ENCODE measurements at regions not wholly inside any gene's neighbourhood (a gene's known extent, or its start where the extent isn't known, plus 50 kb on each side); places are given as distances from the start of the nearest gene placed in this dataset.

DNA sequence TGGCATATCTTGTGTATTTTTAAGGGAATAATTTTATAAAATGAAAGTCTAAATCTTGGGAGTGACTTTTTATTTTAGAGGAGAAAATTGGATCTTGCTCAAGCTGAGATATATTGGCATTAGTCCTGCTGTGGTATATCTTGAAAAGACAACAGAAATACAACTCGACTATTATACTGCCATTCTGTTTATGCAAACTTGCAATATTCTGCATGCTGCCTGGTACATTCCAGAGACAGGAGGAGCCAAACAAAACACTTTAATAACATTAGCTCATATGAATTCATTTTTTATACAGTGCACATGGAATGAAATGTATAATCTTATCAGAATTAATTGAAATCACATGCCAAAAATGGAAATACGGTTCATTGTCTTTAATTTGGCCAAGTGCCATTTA is 176.0 kb upstream of the NRIP1 start:
- no peak for DNase-seq
- H3K79me2 ChIP-seq (ENCODE audit: low read length) = no peaks in the 10 kb centered on the region
- no peaks in the 10 kb centered on the region for H4K20me1 ChIP-seq (ENCODE audit: low read length)
- H3K4me3 ChIP-seq (ENCODE audit: low read length) = no peak overlapping the region
- ATAC-seq = no peak
- no peaks in the 10 kb centered on the region for H3K36me3 ChIP-seq (ENCODE audit: low read depth, low read length)
- H3K4me1 ChIP-seq (ENCODE audit: insufficient read depth, low read length) = peaks cover 24% of the 10 kb centered on the region
- no peak overlapping the region for H3K4me2 ChIP-seq (ENCODE audit: low read length)
- no peaks in the 10 kb centered on the region for H3K27me3 ChIP-seq (ENCODE audit: low read length)
- POLR2A ChIA-PET (ENCODE audit: unreplicated experiment) = no interaction called here
- no peak overlapping the region for H2AFZ ChIP-seq (ENCODE audit: low read length)
- H3F3A ChIP-seq (ENCODE audit: low read length, unreplicated experiment) = no peaks in the 10 kb centered on the region
- no peaks in the 10 kb centered on the region for H3K9me2 ChIP-seq (replicated peaks; ENCODE audit: low read length)
- TF ChIP-seq, protein P1, sequence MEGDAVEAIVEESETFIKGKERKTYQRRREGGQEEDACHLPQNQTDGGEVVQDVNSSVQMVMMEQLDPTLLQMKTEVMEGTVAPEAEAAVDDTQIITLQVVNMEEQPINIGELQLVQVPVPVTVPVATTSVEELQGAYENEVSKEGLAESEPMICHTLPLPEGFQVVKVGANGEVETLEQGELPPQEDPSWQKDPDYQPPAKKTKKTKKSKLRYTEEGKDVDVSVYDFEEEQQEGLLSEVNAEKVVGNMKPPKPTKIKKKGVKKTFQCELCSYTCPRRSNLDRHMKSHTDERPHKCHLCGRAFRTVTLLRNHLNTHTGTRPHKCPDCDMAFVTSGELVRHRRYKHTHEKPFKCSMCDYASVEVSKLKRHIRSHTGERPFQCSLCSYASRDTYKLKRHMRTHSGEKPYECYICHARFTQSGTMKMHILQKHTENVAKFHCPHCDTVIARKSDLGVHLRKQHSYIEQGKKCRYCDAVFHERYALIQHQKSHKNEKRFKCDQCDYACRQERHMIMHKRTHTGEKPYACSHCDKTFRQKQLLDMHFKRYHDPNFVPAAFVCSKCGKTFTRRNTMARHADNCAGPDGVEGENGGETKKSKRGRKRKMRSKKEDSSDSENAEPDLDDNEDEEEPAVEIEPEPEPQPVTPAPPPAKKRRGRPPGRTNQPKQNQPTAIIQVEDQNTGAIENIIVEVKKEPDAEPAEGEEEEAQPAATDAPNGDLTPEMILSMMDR (conservative IDR thresholded peaks at IDR 0.05; ENCODE audit: low read depth, low read length) = no peak
- TF ChIP-seq EZH2 (IDR thresholded peaks at IDR 0.05; ENCODE audit: low read length, unreplicated experiment) (no peak), EZH2phosphoT487 (IDR thresholded peaks at IDR 0.05; ENCODE audit: borderline replicate concordance, low read length) (no peak)
- intact Hi-C loops (cut with micrococcal nuclease) = loop anchor here (5.0 to 10.0 kb wide), 2 partner anchors 41 to 354 kb away; no protein-coding TSS in a partner anchor
- BruUV-seq (replicated peaks) = no TSS peak
- H3K9ac ChIP-seq (ENCODE audit: low read length) = no peak overlapping the region
- no peak overlapping the region for H3K27ac ChIP-seq (ENCODE audit: low read length)
- H3K9me3 ChIP-seq (ENCODE audit: low read length) = no peaks in the 10 kb centered on the region
- CTCF ChIA-PET = no interaction called here

DNA sequence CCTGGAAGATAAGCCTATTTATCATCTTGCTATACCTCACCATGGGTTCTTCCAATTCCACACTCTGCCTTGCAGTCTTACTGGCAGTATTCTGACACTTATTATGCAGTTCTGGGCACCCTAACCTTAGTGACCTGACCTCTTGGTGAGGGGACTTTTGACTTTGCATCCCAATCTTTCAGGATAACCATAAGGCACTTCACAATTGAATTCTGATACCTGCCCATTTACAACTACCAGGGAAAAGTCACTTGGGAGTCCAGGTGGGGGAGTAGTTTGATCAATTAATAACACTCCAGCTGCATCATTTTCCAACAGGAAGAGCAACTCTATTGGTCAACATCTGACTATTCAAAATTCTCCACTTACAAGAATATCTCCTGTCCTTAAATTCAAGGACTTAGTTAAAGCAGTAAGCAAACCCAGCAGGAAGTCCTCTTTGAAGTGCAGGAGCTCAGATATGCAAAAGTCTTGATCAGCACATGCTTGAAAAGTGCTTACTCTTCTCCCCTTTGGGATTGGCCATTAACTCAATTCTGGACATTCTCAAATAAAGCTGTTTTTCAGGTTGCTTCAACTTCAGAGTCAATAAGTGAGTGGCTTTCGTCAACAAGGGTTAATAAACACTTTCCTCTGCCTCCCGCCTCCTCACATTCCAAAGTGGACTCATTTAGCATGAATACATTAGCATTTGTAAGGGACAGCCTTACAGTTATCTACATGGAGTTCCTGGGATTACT is 177.4 kb upstream of the NRIP1 start:
- no peaks in the 10 kb centered on the region for H4K20me1 ChIP-seq (ENCODE audit: low read length)
- H2AFZ ChIP-seq (ENCODE audit: low read length) = no peak overlapping the region
- 0 out of 2 replicates have a peak overlapping the region, but pooled peaks have one; percentile 5 for H3K4me2 ChIP-seq (ENCODE audit: low read length)
- TF ChIP-seq, protein P1 (conservative IDR thresholded peaks at IDR 0.05; ENCODE audit: low read depth, low read length) = peak; percentile 55; the same call in 1 of the 2 replicates
- TF ChIP-seq EZH2 (IDR thresholded peaks at IDR 0.05; ENCODE audit: low read length, unreplicated experiment) = no peak
- BruUV-seq (replicated peaks) = no TSS peak
- CTCF ChIA-PET = no interaction called here
- no peaks in the 10 kb centered on the region for H3K79me2 ChIP-seq (ENCODE audit: low read length)
- peak; percentile 32 for ATAC-seq
- H3K9me2 ChIP-seq (replicated peaks; ENCODE audit: low read length) = no peaks in the 10 kb centered on the region
- H3K27me3 ChIP-seq (ENCODE audit: low read length) = no peaks in the 10 kb centered on the region
- H3K27ac ChIP-seq (ENCODE audit: low read length) = peak overlapping the region; percentile 47; the same call in 1 of the 2 replicates
- peak; percentile 60 for DNase-seq
- intact Hi-C loops (cut with micrococcal nuclease) = loop anchor here (5.0 to 10.0 kb wide), 2 partner anchors 40 to 353 kb away; no protein-coding TSS in a partner anchor
- H3K4me3 ChIP-seq (ENCODE audit: low read length) = no peak overlapping the region
- H3K36me3 ChIP-seq (ENCODE audit: low read depth, low read length) = no peaks in the 10 kb centered on the region
- no peak overlapping the region for H3K9ac ChIP-seq (ENCODE audit: low read length)
- POLR2A ChIA-PET (ENCODE audit: unreplicated experiment) = no interaction called here
- no peaks in the 10 kb centered on the region for H3K9me3 ChIP-seq (ENCODE audit: low read length)
- H3F3A ChIP-seq (ENCODE audit: low read length, unreplicated experiment) = no peaks in the 10 kb centered on the region
- peaks cover 28% of the 10 kb centered on the region for H3K4me1 ChIP-seq (ENCODE audit: insufficient read depth, low read length)

DNA sequence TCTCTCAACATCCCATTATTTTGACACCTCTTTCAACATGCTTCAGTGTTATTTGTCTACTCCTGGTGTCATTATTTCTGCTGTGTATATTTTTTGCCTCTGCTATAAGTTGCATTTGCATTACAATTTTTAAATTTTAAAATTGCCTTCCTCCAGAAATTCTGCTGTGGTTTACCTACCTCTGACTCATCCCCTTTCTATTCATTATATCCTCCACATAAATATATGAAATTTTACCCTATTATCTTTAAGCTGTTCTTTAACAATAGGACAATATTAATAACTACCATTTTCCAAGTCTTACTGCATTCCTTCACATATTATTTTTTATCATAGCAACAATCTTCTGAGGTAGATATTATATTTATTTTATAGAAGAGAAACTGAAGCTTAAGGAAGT is 178.1 kb upstream of the NRIP1 start:
- Histone ChIP-seq H4K20me1 (ENCODE audit: low read length) (no peaks in the 10 kb centered on the region), H3F3A (ENCODE audit: low read length, unreplicated experiment) (no peaks in the 10 kb centered on the region), H3K36me3 (ENCODE audit: low read depth, low read length) (no peaks in the 10 kb centered on the region), H3K4me2 (ENCODE audit: low read length) (peak overlapping the region; percentile 29), H3K79me2 (ENCODE audit: low read length) (no peaks in the 10 kb centered on the region), H3K27me3 (ENCODE audit: low read length) (no peaks in the 10 kb centered on the region), H3K9me2 (replicated peaks; ENCODE audit: low read length) (no peaks in the 10 kb centered on the region), H3K9me3 (ENCODE audit: low read length) (no peaks in the 10 kb centered on the region), H3K4me1 (ENCODE audit: insufficient read depth, low read length) (peaks cover 33% of the 10 kb centered on the region), H2AFZ (ENCODE audit: low read length) (no peak overlapping the region), H3K4me3 (ENCODE audit: low read length) (no peak overlapping the region), H3K27ac (ENCODE audit: low read length) (peak overlapping the region; percentile 47), H3K9ac (ENCODE audit: low read length) (no peak overlapping the region)
- no TSS peak for BruUV-seq (replicated peaks)
- TF ChIP-seq, protein P1 (conservative IDR thresholded peaks at IDR 0.05; ENCODE audit: low read depth, low read length) = no peak
- intact Hi-C loops (cut with micrococcal nuclease) = loop anchor here (1.0 to 10.0 kb wide), 3 partner anchors 39 to 352 kb away; no protein-coding TSS in a partner anchor
- ATAC-seq (peak; percentile 74), DNase-seq (peak; percentile 59)
- CTCF ChIA-PET = no interaction called here
- POLR2A ChIA-PET (ENCODE audit: unreplicated experiment) = no interaction called here

All from PC-3 (cell line).